ENCODE measurements at regions not wholly inside any gene's neighbourhood (a gene's known extent, or its start where the extent isn't known, plus 50 kb on each side); places are given as distances from the start of the nearest gene placed in this dataset.

DNA sequence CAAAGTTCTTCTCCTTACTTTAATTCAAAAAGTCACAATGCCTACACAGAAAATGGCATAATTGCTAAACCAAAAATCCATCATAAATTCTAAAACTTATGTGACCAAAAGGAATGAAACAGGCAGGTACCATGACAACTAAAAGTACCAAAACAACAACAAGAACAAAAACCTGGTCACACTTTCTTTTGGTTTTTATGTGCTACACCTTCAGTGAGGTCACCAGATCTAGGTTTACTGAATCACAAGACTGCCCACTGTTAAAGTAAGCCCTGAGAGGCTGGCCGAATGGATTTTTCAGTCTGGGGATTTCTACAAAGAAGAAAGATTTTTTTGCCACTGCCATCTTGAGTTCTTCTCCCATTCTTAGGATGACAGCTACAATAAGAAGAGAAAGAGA is 583.0 kb upstream of the PKN2 start:
- Histone ChIP-seq H3K9ac (ENCODE audit: low read length) (no peak overlapping the region), H3K9me3 (ENCODE audit: insufficient read depth, low read depth, low read length) (no peaks in the 10 kb centered on the region), H3K79me2 (ENCODE audit: insufficient read depth, low read length) (no peaks in the 10 kb centered on the region), H3K4me2 (ENCODE audit: low read length) (no peak overlapping the region), H3K4me1 (ENCODE audit: insufficient read depth, low read length) (no peaks in the 10 kb centered on the region), H3K4me3 (ENCODE audit: insufficient read depth, low read depth, low read length) (no peak overlapping the region), H4K20me1 (ENCODE audit: insufficient read depth, low read length) (no peaks in the 10 kb centered on the region), H3K27me3 (ENCODE audit: insufficient read depth, low read length) (no peaks in the 10 kb centered on the region), H3K27ac (ENCODE audit: low read depth, low read length) (no peak overlapping the region), H3K36me3 (ENCODE audit: insufficient read depth, low read length) (no peaks in the 10 kb centered on the region), H2AFZ (ENCODE audit: low read depth, low read length) (no peak overlapping the region)
- no peak overlapping the region for H3K27ac Mint-ChIP-seq (ENCODE audit: unreplicated experiment)
- H3K4me1 Mint-ChIP-seq (ENCODE audit: low read depth, unreplicated experiment) = no peaks in the 10 kb centered on the region
- H3K27me3 Mint-ChIP-seq (ENCODE audit: low read depth, unreplicated experiment) = peaks cover 6% of the 10 kb centered on the region
- no peak overlapping the region for H3K4me3 Mint-ChIP-seq (ENCODE audit: unreplicated experiment)
- DNase-seq (ENCODE audit: low read depth) (no peak), FAIRE-seq (no peak)
- no peaks in the 10 kb centered on the region for H3K9me3 Mint-ChIP-seq (ENCODE audit: unreplicated experiment)
- no peak for TF ChIP-seq EZH2 (IDR thresholded peaks at IDR 0.05; ENCODE audit: insufficient read depth, low read length)
- TF ChIP-seq, protein P1, sequence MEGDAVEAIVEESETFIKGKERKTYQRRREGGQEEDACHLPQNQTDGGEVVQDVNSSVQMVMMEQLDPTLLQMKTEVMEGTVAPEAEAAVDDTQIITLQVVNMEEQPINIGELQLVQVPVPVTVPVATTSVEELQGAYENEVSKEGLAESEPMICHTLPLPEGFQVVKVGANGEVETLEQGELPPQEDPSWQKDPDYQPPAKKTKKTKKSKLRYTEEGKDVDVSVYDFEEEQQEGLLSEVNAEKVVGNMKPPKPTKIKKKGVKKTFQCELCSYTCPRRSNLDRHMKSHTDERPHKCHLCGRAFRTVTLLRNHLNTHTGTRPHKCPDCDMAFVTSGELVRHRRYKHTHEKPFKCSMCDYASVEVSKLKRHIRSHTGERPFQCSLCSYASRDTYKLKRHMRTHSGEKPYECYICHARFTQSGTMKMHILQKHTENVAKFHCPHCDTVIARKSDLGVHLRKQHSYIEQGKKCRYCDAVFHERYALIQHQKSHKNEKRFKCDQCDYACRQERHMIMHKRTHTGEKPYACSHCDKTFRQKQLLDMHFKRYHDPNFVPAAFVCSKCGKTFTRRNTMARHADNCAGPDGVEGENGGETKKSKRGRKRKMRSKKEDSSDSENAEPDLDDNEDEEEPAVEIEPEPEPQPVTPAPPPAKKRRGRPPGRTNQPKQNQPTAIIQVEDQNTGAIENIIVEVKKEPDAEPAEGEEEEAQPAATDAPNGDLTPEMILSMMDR (IDR thresholded peaks at IDR 0.05; ENCODE audit: insufficient read depth, low read depth, low read length) = no peak
- no peaks in the 10 kb centered on the region for H3K36me3 Mint-ChIP-seq (ENCODE audit: low read depth, unreplicated experiment)

DNA sequence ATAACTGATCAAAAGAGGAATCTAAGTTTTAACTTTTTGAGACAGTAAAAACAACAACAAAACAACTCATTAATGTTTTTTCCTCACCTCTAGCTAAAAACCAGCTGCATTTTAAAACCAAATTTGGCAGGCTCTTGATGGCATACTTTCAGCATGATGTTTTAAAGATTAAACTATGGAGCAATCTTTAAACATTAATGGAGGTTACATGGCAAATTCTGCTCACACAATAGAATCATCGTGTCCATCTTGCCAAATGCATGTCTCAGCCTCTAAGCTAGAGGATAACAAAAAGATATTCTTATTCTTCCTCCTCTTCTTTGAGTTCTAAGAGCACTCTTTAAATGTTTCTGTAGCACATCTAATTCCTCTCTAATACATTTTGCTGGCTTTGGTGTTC is 579.8 kb upstream of the PKN2 start:
- H3K79me2 ChIP-seq (ENCODE audit: insufficient read depth, low read length) = no peaks in the 10 kb centered on the region
- no peaks in the 10 kb centered on the region for H3K36me3 Mint-ChIP-seq (ENCODE audit: low read depth, unreplicated experiment)
- FAIRE-seq = no peak
- no peak overlapping the region for H3K4me3 Mint-ChIP-seq (ENCODE audit: unreplicated experiment)
- H2AFZ ChIP-seq (ENCODE audit: low read depth, low read length) = no peak overlapping the region
- H3K36me3 ChIP-seq (ENCODE audit: insufficient read depth, low read length) = no peaks in the 10 kb centered on the region
- H3K27me3 Mint-ChIP-seq (ENCODE audit: low read depth, unreplicated experiment) = peaks cover 8% of the 10 kb centered on the region
- TF ChIP-seq EZH2 (IDR thresholded peaks at IDR 0.05; ENCODE audit: insufficient read depth, low read length) = no peak
- TF ChIP-seq, protein P1 (IDR thresholded peaks at IDR 0.05; ENCODE audit: insufficient read depth, low read depth, low read length) = no peak
- H4K20me1 ChIP-seq (ENCODE audit: insufficient read depth, low read length) = no peaks in the 10 kb centered on the region
- no peak overlapping the region for H3K27ac Mint-ChIP-seq (ENCODE audit: unreplicated experiment)
- peak; percentile 30 for DNase-seq (ENCODE audit: low read depth)
- H3K9ac ChIP-seq (ENCODE audit: low read length) = no peak overlapping the region
- no peak overlapping the region for H3K4me3 ChIP-seq (ENCODE audit: insufficient read depth, low read depth, low read length)
- no peaks in the 10 kb centered on the region for H3K9me3 ChIP-seq (ENCODE audit: insufficient read depth, low read depth, low read length)
- H3K27me3 ChIP-seq (ENCODE audit: insufficient read depth, low read length) = no peaks in the 10 kb centered on the region
- no peak overlapping the region for H3K4me2 ChIP-seq (ENCODE audit: low read length)
- H3K4me1 ChIP-seq (ENCODE audit: insufficient read depth, low read length) = no peaks in the 10 kb centered on the region
- no peak overlapping the region for H3K27ac ChIP-seq (ENCODE audit: low read depth, low read length)
- H3K4me1 Mint-ChIP-seq (ENCODE audit: low read depth, unreplicated experiment) = no peaks in the 10 kb centered on the region
- no peaks in the 10 kb centered on the region for H3K9me3 Mint-ChIP-seq (ENCODE audit: unreplicated experiment)

DNA sequence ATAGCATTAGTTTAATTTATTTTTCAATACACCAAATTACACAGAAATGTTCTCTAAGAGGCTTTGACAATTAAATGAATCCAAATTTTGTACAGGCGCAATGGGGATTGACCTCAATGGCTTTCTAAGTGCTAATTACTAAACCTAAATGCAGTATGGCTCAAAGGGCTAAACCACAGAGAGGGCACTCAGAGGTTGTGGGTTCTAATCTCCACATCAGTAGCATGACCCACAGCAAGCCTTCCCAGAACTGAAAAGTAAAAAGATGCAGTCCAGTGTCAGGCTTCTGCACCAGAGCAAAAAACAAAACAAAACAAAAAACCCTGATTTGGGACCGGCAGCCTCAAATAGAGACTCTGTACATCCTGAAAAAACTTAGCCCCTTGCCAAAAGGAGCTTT is 579.2 kb upstream of the PKN2 start:
- Histone ChIP-seq H3K9ac (ENCODE audit: low read length) (no peak overlapping the region), H3K79me2 (ENCODE audit: insufficient read depth, low read length) (no peaks in the 10 kb centered on the region), H4K20me1 (ENCODE audit: insufficient read depth, low read length) (no peaks in the 10 kb centered on the region), H3K4me2 (ENCODE audit: low read length) (no peak overlapping the region), H2AFZ (ENCODE audit: low read depth, low read length) (peak overlapping the region; percentile 14), H3K36me3 (ENCODE audit: insufficient read depth, low read length) (no peaks in the 10 kb centered on the region), H3K27me3 (ENCODE audit: insufficient read depth, low read length) (no peaks in the 10 kb centered on the region), H3K4me1 (ENCODE audit: insufficient read depth, low read length) (no peaks in the 10 kb centered on the region), H3K9me3 (ENCODE audit: insufficient read depth, low read depth, low read length) (no peaks in the 10 kb centered on the region), H3K4me3 (ENCODE audit: insufficient read depth, low read depth, low read length) (no peak overlapping the region), H3K27ac (ENCODE audit: low read depth, low read length) (no peak overlapping the region)
- no peak overlapping the region for H3K27ac Mint-ChIP-seq (ENCODE audit: unreplicated experiment)
- no peak for TF ChIP-seq EZH2 (IDR thresholded peaks at IDR 0.05; ENCODE audit: insufficient read depth, low read length)
- TF ChIP-seq, protein P1 (IDR thresholded peaks at IDR 0.05; ENCODE audit: insufficient read depth, low read depth, low read length) = no peak
- H3K4me1 Mint-ChIP-seq (ENCODE audit: low read depth, unreplicated experiment) = no peaks in the 10 kb centered on the region
- FAIRE-seq = no peak
- H3K36me3 Mint-ChIP-seq (ENCODE audit: low read depth, unreplicated experiment) = no peaks in the 10 kb centered on the region
- no peak overlapping the region for H3K4me3 Mint-ChIP-seq (ENCODE audit: unreplicated experiment)
- DNase-seq (ENCODE audit: low read depth) = no peak
- H3K9me3 Mint-ChIP-seq (ENCODE audit: unreplicated experiment) = no peaks in the 10 kb centered on the region
- peaks cover 8% of the 10 kb centered on the region for H3K27me3 Mint-ChIP-seq (ENCODE audit: low read depth, unreplicated experiment)
